ENCODE measurements at regions not wholly inside any gene's neighbourhood (a gene's known extent, or its start where the extent isn't known, plus 50 kb on each side); places are given as distances from the start of the nearest gene placed in this dataset.

- Histone ChIP-seq H3K9me3 (replicated peaks; ENCODE audit: control insufficient read depth, insufficient read depth, low read length) (no peaks in the 10 kb centered on the region; the same call in 2 of the 3 replicates), H3K4me2 (ENCODE audit: control insufficient read depth, insufficient read depth) (no peak overlapping the region), H4K20me1 (ENCODE audit: control insufficient read depth, insufficient read depth) (no peaks in the 10 kb centered on the region), H3K36me3 (ENCODE audit: control insufficient read depth in 2 of 2, insufficient read depth in 2 of 2, low read length in 1 of 2) (no peaks in the 10 kb centered on the region), H3K27me3 (replicated peaks in 1 of 2; ENCODE audit: control insufficient read depth in 2 of 2, insufficient read depth in 2 of 2, low read length in 1 of 2) (no peaks in the 10 kb centered on the region), H3K9ac (ENCODE audit: control insufficient read depth, insufficient read depth, low read length) (no peak overlapping the region), H2AFZ (ENCODE audit: control insufficient read depth, low read depth, low read length) (no peak overlapping the region), H3K27ac (ENCODE audit: control insufficient read depth, insufficient read depth) (no peak overlapping the region), H3K4me3 (no peak overlapping the region), H3K4me1 (ENCODE audit: control insufficient read depth, insufficient read depth, low read length) (no peaks in the 10 kb centered on the region), H3K79me2 (ENCODE audit: control insufficient read depth, insufficient read depth, low read length) (no peaks in the 10 kb centered on the region)
- ATAC-seq = no peak
- in situ Hi-C loops (cut with MboI) = no loop called here
- ChIA-PET POLR2A (no interaction called here), CTCF (no interaction called here), RAD21 (ENCODE audit: unreplicated experiment) (no interaction called here), SMC1A (ENCODE audit: uncharacterized antibody, unreplicated experiment) (no interaction called here)
- intact Hi-C loops (cut with micrococcal nuclease; ENCODE audit: unreplicated experiment) = no loop called here
- no peak for FAIRE-seq
- no TSS peak for BruUV-seq (replicated peaks)
- no peak for DNase-seq (ENCODE audit: low read depth, low spot score)
- TF ChIP-seq SIX5 (IDR thresholded peaks at IDR 0.05; ENCODE audit: low read depth, low read length, severe bottlenecking) = no peak
- no peak for TF ChIP-seq STAT3 (IDR thresholded peaks at IDR 0.05; ENCODE audit: low read depth, low read length)
- TF ChIP-seq NFIC (IDR thresholded peaks at IDR 0.05; ENCODE audit: low read depth, low read length) = no peak
- TF ChIP-seq BRCA1 (IDR thresholded peaks at IDR 0.05; ENCODE audit: low read depth, low read length) = no peak
- no peak for TF ChIP-seq PKNOX1 (IDR thresholded peaks at IDR 0.05)
- no peak for TF ChIP-seq ZBTB40 (IDR thresholded peaks at IDR 0.05; ENCODE audit: borderline replicate concordance)
- TF ChIP-seq JUNB (IDR thresholded peaks at IDR 0.05) = no peak
- no peak for TF ChIP-seq STAT1 (conservative IDR thresholded peaks at IDR 0.05)
- TF ChIP-seq RFX5 (IDR thresholded peaks at IDR 0.05; ENCODE audit: low read depth, low read length) = no peak
- no peak for TF ChIP-seq SMC3 (IDR thresholded peaks at IDR 0.05; ENCODE audit: borderline replicate concordance, low read length)
- TF ChIP-seq CHD1 (IDR thresholded peaks at IDR 0.05; ENCODE audit: low read depth, low read length) = no peak
- no peak for TF ChIP-seq IRF3 (IDR thresholded peaks at IDR 0.05)
- TF ChIP-seq ASH2L (IDR thresholded peaks at IDR 0.05; ENCODE audit: borderline replicate concordance, low read depth) = no peak
- TF ChIP-seq E2F8 (IDR thresholded peaks at IDR 0.05; ENCODE audit: low read depth, partially characterized antibody) = no peak
- no peak for TF ChIP-seq ZSCAN29 (IDR thresholded peaks at IDR 0.05)
- no peak for TF ChIP-seq MXI1 (IDR thresholded peaks at IDR 0.05; ENCODE audit: low read depth, low read length)
Measured at GRCh38 chr18:38663270-38663669, 1097.7 kb upstream of the CELF4 start.

Data from GM12878 (cell line).